ENCODE measurements at regions not wholly inside any gene's neighbourhood (a gene's known extent, or its start where the extent isn't known, plus 50 kb on each side); places are given as distances from the start of the nearest gene placed in this dataset.

DNA sequence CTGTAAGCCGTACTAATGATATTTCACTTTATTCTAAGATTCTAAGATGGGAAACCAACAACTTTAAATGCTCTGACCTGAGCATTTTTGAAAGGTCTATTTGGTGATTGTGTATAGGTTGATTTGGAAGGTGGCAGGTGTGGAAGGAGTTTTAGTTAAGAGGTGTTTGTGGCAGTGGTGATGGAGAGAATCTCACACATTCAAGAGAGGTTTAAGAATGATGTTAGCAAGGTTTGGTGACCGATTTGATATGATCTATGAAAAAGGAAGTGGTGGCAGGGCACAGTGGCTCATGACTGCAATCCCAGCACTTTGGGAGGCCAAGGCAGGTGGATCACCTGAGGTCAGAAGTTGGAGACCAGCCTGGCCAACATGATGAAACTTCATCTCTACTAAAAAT, 319.2 kb upstream of the CD180 start:
- Histone ChIP-seq H3K27me3 (no peaks in the 10 kb centered on the region), H3K9me3 (no peaks in the 10 kb centered on the region), H3K4me3 (no peak overlapping the region), H3K27ac (no peak overlapping the region), H3K4me1 (no peaks in the 10 kb centered on the region), H3K36me3 (no peaks in the 10 kb centered on the region)
- DNase-seq (ENCODE audit: low spot score), result no peak
- TF ChIP-seq, protein P1, sequence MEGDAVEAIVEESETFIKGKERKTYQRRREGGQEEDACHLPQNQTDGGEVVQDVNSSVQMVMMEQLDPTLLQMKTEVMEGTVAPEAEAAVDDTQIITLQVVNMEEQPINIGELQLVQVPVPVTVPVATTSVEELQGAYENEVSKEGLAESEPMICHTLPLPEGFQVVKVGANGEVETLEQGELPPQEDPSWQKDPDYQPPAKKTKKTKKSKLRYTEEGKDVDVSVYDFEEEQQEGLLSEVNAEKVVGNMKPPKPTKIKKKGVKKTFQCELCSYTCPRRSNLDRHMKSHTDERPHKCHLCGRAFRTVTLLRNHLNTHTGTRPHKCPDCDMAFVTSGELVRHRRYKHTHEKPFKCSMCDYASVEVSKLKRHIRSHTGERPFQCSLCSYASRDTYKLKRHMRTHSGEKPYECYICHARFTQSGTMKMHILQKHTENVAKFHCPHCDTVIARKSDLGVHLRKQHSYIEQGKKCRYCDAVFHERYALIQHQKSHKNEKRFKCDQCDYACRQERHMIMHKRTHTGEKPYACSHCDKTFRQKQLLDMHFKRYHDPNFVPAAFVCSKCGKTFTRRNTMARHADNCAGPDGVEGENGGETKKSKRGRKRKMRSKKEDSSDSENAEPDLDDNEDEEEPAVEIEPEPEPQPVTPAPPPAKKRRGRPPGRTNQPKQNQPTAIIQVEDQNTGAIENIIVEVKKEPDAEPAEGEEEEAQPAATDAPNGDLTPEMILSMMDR (IDR thresholded peaks at IDR 0.05), result no peak

DNA sequence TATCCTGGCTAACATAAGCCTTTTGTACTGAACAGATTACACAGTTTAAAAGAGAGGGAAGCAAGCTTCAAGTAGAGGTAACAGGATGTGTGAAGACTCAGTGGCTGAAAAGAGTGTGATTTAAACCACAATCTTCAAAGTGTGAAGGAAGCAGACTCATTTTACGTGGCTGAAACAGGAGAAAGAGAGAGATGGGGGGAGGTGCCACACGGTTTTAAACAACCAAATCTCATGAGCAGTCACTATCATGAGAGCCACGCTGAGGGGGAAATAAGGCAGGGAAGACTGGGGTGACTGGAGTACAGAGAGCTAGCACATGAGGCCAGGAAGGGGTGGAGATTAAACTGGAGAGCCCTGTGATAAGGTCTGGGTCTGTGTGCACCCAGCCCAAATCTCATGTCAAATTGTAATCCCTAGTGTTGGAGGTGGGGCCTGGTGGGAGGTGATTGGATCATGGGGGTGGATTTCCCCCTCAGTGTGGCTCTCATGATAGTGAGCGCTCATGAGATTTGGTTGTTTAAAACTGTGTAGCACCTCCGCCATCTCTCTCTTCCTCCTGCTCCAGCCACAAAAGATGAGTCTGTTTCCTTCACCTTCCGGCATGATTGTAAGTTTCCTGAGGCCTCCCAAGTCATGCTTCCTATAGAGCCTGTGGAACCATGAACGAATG, 318.6 kb upstream of the CD180 start:
- Histone ChIP-seq H3K27me3 (no peaks in the 10 kb centered on the region), H3K27ac (no peak overlapping the region), H3K4me1 (no peaks in the 10 kb centered on the region), H3K9me3 (no peaks in the 10 kb centered on the region), H3K36me3 (no peaks in the 10 kb centered on the region), H3K4me3 (no peak overlapping the region)
- TF ChIP-seq, protein P1 (IDR thresholded peaks at IDR 0.05), result no peak
- DNase-seq (ENCODE audit: low spot score), result no peak

- TF ChIP-seq, protein P1 (IDR thresholded peaks at IDR 0.05), result no peak
- H3K4me3 ChIP-seq, result no peak overlapping the region
- H3K36me3 ChIP-seq, result no peaks in the 10 kb centered on the region
- no peaks in the 10 kb centered on the region for H3K4me1 ChIP-seq
- H3K9me3 ChIP-seq, result no peaks in the 10 kb centered on the region
- no peaks in the 10 kb centered on the region for H3K27me3 ChIP-seq
- no peak overlapping the region for H3K27ac ChIP-seq
- no peak for DNase-seq (ENCODE audit: low spot score)
Observed at GRCh38 chr5:67512758-67513157, 316.2 kb upstream of the CD180 start.

- TF ChIP-seq, protein P1 (IDR thresholded peaks at IDR 0.05), result no peak
- no peaks in the 10 kb centered on the region for H3K9me3 ChIP-seq
- H3K27ac ChIP-seq, result no peak overlapping the region
- no peaks in the 10 kb centered on the region for H3K27me3 ChIP-seq
- H3K4me3 ChIP-seq, result no peak overlapping the region
- DNase-seq (ENCODE audit: low spot score), result no peak
- no peaks in the 10 kb centered on the region for H3K36me3 ChIP-seq
- no peaks in the 10 kb centered on the region for H3K4me1 ChIP-seq
Observed at GRCh38 chr5:67511911-67512310, 315.3 kb upstream of the CD180 start.

DNA sequence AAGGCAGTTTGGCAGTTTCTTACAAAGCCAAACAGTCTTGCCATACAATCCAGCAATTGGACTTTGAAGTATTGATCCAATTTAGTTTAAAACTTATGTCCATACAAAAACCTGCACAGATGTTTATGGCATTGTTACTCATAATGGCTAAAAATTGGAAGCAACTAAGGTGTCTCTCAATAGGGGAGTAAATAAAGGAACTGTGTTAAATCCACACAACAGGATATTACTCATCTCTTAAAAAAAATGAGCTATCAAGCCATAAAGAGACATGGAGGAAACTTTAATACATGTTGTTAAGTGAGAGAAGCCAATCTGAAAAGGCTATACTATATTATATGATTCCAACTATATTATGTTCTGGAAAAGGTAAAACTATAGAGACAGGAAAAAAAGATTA, 313.6 kb upstream of the CD180 start:
- Histone ChIP-seq H3K27me3 (no peaks in the 10 kb centered on the region), H3K27ac (no peak overlapping the region), H3K4me1 (no peaks in the 10 kb centered on the region), H3K9me3 (no peaks in the 10 kb centered on the region), H3K4me3 (no peak overlapping the region), H3K36me3 (no peaks in the 10 kb centered on the region)
- TF ChIP-seq, protein P1 (IDR thresholded peaks at IDR 0.05), result no peak
- no peak for DNase-seq (ENCODE audit: low spot score)

Measured in right atrium auricular region (tissue), 2 donors.